GM18870 (cell line): ENCODE measurements at regions not wholly inside any gene's neighbourhood (a gene's known extent, or its start where the extent isn't known, plus 50 kb on each side); places are given as distances from the start of the nearest gene placed in this dataset.

Experiments
- ATAC-seq: cut with Tn5 transposase; IDR thresholded peaks from one replicate; pipeline ENCODE4 v1.9.1; 2021; ENCODE audit warnings: moderate library complexity; ENCODE audit not compliant: unreplicated experiment

DNA sequence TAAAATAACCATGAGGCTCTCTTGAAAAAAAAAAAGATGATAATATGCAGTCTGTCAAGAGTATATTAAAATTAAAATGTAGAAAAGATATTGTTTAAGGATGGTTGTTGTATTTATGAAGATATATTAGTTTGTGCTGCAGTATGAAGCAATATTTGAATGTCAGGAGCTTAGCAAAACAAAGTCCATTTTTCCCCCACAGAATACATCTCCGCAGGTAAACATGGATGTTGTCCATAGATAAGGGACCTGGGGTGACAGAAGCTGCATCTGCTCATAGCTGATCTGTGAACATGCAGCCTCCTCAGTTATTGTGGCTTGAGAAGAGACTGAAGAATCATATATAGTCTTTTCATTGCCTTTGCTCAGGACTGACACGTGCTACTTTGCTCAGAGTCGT is 366.1 kb upstream of the MMADHC start:
- no peak for ATAC-seq

- ATAC-seq: no peak
Measured at GRCh38 chr2:149931486-149931885, 343.9 kb upstream of the MMADHC start.

- no peak for ATAC-seq
Measured at GRCh38 chr2:149928011-149928410, 340.4 kb upstream of the MMADHC start.

GRCh38 chr2:149926149-149926548 is 338.6 kb upstream of the MMADHC start:
- ATAC-seq: no peak

DNA sequence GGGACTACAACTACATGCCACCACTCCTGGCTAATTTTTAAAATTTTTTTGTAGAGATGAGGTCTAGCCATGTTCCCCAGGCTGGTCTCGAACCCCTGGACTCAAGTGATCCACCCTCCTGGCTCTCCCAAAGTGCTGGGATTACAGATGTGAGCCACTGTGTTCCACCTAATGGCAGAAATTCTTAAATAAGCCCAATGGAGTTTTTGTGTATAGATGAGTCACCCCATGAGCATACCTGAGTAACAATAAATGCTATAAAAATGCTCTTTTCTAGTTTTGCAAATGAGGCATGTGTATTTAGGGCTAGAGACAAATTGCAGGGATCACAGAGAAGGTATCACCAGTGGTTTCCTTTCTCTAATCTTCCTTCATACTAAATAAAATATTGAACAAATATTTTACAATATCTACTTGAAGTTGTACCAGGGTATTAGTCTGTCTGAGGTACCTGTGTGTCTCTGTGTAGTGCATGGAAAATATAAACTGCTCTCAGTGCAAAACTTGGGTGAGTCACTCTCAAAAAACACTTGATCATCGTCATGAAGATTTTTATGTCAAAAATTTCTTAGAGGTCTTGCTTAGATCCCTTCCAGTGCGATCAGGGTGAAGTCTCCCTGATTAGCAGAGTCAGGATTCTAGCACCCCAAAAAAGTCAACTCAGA is 337.1 kb upstream of the MMADHC start:
- no peak for ATAC-seq

DNA sequence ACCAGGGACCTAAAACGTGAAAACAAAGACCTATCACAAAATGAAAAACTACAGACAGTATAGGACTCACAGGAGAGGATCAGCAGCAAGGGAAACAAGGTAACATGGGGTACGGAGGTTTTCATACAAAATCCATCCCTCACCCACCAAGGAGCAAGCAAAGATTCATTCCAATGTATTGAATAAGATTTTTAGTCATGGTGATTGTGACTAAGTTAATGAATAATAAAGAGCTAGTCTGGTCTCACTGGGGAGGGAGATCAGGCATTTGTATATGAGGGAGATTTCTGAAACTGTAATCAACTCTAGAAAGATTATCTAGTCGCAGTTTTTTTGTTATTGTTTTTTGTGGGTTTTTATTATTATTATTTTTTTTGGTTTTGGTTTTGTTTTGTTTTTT is 336.5 kb upstream of the MMADHC start:
- no peak for ATAC-seq

DNA sequence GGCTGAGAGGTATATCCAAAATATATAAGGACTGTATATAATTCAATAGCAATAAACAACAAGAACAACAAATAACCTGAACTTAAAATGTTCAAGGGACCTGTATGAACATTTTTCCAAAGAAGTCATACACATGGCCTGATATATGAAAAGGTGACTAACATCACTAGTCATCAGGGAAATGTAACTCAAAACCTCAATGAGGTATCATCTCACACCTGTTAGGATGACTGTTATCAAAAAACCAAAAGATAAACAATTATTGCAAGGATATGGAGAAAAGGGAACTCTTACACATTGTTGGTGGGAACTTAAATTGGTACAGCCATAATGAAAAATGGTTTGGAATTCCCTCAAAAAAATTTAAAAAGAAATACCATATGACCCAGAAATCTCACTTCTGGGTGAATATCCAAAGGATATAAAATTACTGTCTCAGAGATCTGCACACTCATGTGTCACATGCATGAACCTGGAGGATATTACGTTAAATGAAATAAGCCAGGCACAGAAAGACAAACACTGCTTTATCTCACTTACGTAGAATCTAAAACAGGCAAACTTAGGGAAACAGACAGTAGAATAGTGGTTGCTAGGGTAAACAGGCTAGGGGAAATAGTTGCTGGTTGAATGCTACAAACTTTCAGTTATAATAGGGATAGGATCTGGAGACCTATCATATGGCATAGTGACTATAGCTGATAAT is 334.5 kb upstream of the MMADHC start:
- ATAC-seq: no peak

- no peak for ATAC-seq
Measured at GRCh38 chr2:149920389-149920788, 332.8 kb upstream of the MMADHC start.

- no peak for ATAC-seq
Measured at GRCh38 chr2:149915151-149915550, 327.6 kb upstream of the MMADHC start.

DNA sequence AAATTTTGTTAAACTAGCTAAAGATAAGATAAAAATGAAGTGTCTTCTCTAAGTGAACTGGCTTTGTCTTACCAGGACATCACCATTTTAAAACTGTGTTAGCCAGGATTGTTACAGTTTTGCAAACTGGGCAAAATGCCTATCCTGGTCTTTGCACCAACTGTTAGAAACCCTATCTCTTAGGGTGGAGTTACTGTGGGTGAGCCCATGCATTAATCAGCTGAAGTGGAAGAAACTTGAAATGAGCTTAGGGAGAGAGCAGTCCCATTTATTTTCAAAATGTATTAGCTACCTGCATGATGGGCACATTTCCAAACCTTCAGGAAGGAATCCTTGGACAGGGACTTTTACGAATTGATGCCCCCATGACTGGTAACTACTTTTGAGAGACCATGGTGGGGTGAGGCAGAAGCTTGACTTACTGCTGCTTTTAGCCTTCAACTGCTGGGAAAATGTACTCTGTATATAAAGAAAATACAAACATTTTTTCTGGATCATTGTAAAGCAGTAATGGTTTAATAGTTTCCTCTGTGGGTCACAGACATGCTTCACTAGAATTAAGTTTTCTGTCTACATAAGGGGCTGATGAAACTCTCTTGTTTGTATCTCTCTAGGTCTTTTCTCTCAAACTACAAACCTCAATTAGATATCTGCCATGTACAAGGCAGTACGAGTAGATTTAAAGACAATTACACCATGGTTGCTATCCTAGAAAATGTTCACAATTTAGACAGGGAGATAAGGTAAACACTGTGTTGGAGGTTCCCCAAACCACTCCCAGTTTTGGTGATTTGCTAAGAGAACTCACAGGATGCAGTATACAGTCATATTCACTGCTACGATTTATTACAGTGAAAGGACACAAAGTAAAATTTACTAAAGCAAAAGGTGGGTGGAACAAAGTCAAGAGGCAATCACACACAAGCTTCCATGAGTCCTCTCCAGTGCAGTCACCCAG is 321.4 kb upstream of the MMADHC start:
- ATAC-seq: no peak

GRCh38 chr2:149906886-149907285 is 319.3 kb upstream of the MMADHC start:
- no peak for ATAC-seq

- ATAC-seq: no peak
Measured at GRCh38 chr2:149904352-149905175, 317.0 kb upstream of the MMADHC start.

- no peak for ATAC-seq
Measured at GRCh38 chr2:149903626-149904025, 316.1 kb upstream of the MMADHC start.

GRCh38 chr2:149902081-149902480 is 314.5 kb upstream of the MMADHC start:
- ATAC-seq: no peak

- no peak for ATAC-seq
Measured at GRCh38 chr2:149901231-149901859, 313.8 kb upstream of the MMADHC start.

DNA sequence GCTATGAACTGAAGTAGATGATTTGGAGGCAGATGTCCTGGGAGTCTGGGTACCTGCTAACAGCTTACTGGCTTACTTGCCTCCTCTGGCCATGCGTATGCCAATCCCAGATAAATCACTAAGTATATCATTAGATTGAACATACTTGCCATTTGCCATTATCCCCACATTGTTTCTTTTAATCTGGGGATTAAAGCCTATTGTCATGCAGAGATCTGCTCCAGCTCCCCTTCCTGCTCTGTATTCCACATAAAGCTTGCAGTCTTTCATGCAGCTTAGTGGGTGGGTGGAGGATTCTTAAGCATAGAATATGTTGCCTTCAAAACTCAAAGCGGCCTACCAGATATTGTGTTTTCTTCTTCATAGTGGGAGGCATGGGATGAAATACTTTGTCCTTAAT is 311.8 kb upstream of the MMADHC start:
- ATAC-seq: no peak

- ATAC-seq: no peak
Measured at GRCh38 chr2:149894760-149895159, 307.2 kb upstream of the MMADHC start.

DNA sequence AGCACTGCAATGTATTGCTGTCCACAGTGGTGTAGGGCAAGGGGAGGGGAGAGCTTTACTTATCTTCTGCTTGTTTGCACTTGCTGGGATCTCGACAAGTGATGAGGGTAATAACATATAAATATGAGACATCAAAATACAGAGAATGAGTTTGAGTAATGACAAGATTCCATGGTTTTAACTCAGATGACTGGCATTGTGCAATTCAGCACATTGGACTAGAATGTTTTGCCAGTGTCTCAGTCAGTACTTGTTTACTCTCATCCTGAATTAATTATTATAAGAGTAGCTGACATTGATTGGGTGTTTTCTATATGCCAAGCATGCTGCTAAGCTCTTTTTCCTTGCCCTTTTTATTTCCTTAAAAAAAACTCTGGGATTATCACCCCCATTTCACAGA is 306.7 kb upstream of the MMADHC start:
- ATAC-seq: no peak

DNA sequence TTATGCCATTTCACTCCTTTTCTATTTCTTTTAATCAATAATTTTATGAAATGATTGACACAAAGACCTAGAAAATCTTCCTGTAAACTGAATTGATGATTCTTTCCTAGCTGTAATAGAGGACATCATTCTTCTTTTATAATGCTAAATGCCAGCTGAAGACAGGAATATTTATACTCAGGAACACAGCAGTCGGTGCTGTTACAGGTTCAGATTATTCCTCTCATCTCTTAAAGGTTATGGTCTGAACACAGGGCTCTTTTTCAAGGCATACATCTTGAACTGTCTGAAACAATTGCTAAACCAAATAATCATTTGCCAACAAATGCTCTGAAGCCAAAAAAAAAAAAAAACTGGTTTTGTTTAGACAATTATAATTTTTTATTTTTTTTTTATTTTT is 305.0 kb upstream of the MMADHC start:
- no peak for ATAC-seq

- no peak for ATAC-seq
Measured at GRCh38 chr2:149885946-149886345, 298.4 kb upstream of the MMADHC start.
